Lung (tissue), 11 donors: ENCODE measurements at regions not wholly inside any gene's neighbourhood (a gene's known extent, or its start where the extent isn't known, plus 50 kb on each side); places are given as distances from the start of the nearest gene placed in this dataset.
"Not testable (repeated sequence)": the region's sequence is repeated elsewhere in the genome, so short reads cannot be mapped to it uniquely, and the experiment has no call there.

Experiments
- ATAC-seq: fragments of 200-7000 bp; cut with Tn5 transposase; one replicate; pipeline ENCODE4 v1.9.1; 2020; ENCODE audit warnings: moderate number of reproducible peaks; ENCODE audit not compliant: insufficient read depth, low FRiP score
- DNase-seq, 3 donors: peaks; one replicate each; pipeline ENCODE4 v3.0.0-alpha.2; 2013 to 2017
- H3K27ac ChIP-seq, 2 donors: one replicate each; pipeline ENCODE4 v1.5.1; 2013; ENCODE audit warnings: mild to moderate bottlenecking in 2 of 2, moderate library complexity in 2 of 2, control low read depth in 1 of 2, inconsistent platforms in 1 of 2, low read depth in 1 of 2, low read length in 1 of 2
- H3K27me3 ChIP-seq, 3 donors: one replicate each; pipeline ENCODE4 v1.5.1; 2013; ENCODE audit warnings: low read length in 2 of 3; ENCODE audit not compliant: control insufficient read depth in 3 of 3, insufficient read depth in 3 of 3
- H3K36me3 ChIP-seq, 4 donors: one replicate each; pipeline ENCODE4 v1.5.1; 2013; ENCODE audit warnings: low read length in 4 of 4, mild to moderate bottlenecking in 1 of 4, moderate library complexity in 1 of 4; ENCODE audit not compliant: control insufficient read depth in 4 of 4, insufficient read depth in 4 of 4
- H3K4me1 ChIP-seq, 5 donors: one replicate each; pipeline ENCODE4 v1.5.1; 2013; ENCODE audit warnings: low read length in 5 of 5, mild to moderate bottlenecking in 2 of 5, moderate library complexity in 1 of 5; ENCODE audit not compliant: control insufficient read depth in 5 of 5, insufficient read depth in 5 of 5
- H3K4me3 ChIP-seq: one replicate; pipeline ENCODE4 v1.5.1; 2013; ENCODE audit warnings: mild to moderate bottlenecking, control low read depth, moderate library complexity
- H3K9ac ChIP-seq, 2 donors: one replicate each; pipeline ENCODE4 v1.5.1; 2013; ENCODE audit warnings: low read length in 2 of 2, control low read depth in 1 of 2; ENCODE audit not compliant: insufficient read depth in 1 of 2
- H3K9me3 ChIP-seq, 4 donors: one replicate each; pipeline ENCODE4 v1.5.1; 2013; ENCODE audit warnings: low read length in 3 of 4, mild to moderate bottlenecking in 1 of 4, moderate library complexity in 1 of 4; ENCODE audit not compliant: control insufficient read depth in 4 of 4, insufficient read depth in 3 of 4
- WGBS, 2 donors: extraction: QIAGEN DNeasy Blood & Tissue Kit; methylation state at CpG; one replicate each; pipeline ENCODE4 v1.1.7; 2013; 5-methylcytosine and 5-hydroxymethylcytosine counted together
- TF ChIP-seq, protein P1 (sequence below): IDR thresholded peaks from 2 replicates; pipeline ENCODE4 v1.5.1; 2012; ENCODE audit warnings: mild to moderate bottlenecking; ENCODE audit errors: control extremely low read depth, extremely low read depth
- donor health status: control.
- donor health status: control.
- donor health status: Bipolar disorder and iron deficiency.
- donor health status: healthy.
- donor health status: DM: yes; HTN: yes; CAD: no.

DNA sequence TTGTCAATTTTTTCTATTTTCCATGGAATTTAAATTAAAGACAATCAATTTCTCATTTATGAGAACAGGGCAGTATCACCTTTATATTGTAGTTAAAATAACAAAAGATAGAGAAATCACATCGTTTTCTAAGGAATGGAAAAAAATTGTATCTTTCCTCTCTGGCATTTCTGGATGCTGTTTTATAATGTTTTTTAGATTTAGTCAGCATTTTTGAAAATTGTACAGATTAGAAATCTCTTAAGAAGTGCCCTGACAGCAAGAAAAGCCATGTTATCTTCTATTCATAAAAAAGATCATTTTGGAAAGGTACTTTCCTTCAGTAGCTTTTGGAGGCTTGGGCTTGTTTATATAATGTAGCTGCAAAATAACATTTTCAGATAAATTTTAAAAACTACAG is 116.9 kb downstream of the PLG start:
- WGBS, 2 donors, result 60 to 82% methylated on average over 1 of the region's 1 CpG
- Histone ChIP-seq H3K36me3 (no peaks in the 10 kb centered on the region), H3K27me3 (no peaks in the 10 kb centered on the region), H3K9ac (no peak overlapping the region), H3K4me3 (no peak overlapping the region), H3K9me3 (peaks cover 0 to 4% (median under 1%) of the 10 kb centered on the region in 4 donors), H3K4me1 (no peaks in the 10 kb centered on the region), H3K27ac (no peak overlapping the region)
- no peak for ATAC-seq
- DNase-seq, result no peak
- TF ChIP-seq, protein P1, sequence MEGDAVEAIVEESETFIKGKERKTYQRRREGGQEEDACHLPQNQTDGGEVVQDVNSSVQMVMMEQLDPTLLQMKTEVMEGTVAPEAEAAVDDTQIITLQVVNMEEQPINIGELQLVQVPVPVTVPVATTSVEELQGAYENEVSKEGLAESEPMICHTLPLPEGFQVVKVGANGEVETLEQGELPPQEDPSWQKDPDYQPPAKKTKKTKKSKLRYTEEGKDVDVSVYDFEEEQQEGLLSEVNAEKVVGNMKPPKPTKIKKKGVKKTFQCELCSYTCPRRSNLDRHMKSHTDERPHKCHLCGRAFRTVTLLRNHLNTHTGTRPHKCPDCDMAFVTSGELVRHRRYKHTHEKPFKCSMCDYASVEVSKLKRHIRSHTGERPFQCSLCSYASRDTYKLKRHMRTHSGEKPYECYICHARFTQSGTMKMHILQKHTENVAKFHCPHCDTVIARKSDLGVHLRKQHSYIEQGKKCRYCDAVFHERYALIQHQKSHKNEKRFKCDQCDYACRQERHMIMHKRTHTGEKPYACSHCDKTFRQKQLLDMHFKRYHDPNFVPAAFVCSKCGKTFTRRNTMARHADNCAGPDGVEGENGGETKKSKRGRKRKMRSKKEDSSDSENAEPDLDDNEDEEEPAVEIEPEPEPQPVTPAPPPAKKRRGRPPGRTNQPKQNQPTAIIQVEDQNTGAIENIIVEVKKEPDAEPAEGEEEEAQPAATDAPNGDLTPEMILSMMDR, result no peak

DNA sequence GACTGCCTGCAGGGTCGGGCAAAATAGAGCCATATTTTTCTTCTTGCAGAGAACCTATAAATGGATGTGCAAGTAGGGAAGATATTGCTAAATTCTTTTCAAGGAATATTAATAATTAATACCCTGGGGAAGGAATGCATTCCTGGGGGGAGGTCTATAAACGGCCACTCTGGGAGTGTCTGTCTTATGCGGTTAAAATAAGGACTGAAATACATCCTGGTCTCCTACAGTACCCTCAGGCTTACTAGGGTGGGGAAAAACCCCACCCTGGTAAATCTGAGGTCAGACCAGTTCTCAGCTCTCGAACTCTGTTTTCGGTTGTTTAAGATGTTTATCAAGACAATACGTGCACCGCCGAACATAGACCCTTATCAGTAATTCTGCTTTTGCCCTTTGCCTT is 118.6 kb downstream of the PLG start:
- not testable (repeated sequence) for H3K4me1 ChIP-seq, H3K4me3 ChIP-seq, H3K9ac ChIP-seq, DNase-seq, H3K27me3 ChIP-seq, H3K9me3 ChIP-seq, H3K27ac ChIP-seq, ATAC-seq, H3K36me3 ChIP-seq
- whole genome bisulfite sequencing, 2 donors, result 94 to 95% methylated on average over 8 of the region's 8 CpGs

DNA sequence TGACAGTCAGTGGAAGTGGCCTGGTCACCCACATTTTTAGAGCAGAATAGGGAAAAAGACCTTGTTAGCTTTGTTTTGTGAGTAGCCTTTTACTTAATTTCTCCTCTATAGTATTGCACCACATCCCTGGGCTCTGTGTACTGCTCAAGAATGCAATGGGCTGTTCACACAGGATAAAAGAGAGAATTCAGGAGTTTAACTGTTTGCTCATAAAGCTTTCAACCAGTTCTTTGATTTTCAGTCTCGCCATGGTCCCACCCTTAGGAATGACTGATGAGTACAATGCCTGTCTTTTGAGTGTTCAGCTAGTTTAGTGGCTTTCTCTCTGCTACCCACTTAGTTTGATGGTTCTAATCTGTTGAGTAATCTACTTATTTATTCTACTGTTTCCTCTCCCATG is 129.7 kb downstream of the PLG start:
- Histone ChIP-seq H3K27ac (no peak overlapping the region), H3K36me3 (no peaks in the 10 kb centered on the region), H3K9ac (no peak overlapping the region), H3K4me3 (no peak overlapping the region), H3K27me3 (no peaks in the 10 kb centered on the region), H3K4me1 (no peaks in the 10 kb centered on the region), H3K9me3 (no peaks in the 10 kb centered on the region)
- 32 to 37% methylated on average over 1 of the region's 1 CpG for WGBS, 2 donors
- TF ChIP-seq, protein P1, result no peak
- ATAC-seq (no peak), DNase-seq (peak in 2 of 3 donors; percentile 1 to 6)

DNA sequence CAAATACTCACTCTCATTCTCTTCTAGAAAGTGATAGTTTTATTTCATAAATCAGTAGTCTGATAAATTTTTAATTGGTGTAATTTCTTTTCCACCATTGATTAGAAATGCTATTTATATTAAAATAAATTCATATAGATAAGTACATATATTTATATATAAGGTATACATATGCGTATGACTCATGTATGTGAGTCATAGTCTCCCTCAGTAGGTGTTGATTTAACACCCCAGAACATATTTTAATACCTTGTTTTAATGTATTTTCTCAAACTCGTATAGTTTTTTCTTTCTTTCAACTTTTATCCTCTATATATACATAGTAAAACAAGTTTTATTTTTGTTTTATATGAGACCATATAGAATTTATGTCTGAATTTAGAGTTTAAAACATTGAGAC is 130.4 kb downstream of the PLG start:
- no peaks in the 10 kb centered on the region for H3K36me3 ChIP-seq
- H3K27ac ChIP-seq, result no peak overlapping the region
- no peaks in the 10 kb centered on the region for H3K4me1 ChIP-seq
- H3K4me3 ChIP-seq, result no peak overlapping the region
- no peak for ATAC-seq
- no peaks in the 10 kb centered on the region for H3K27me3 ChIP-seq
- TF ChIP-seq, protein P1, result no peak
- H3K9me3 ChIP-seq, result no peaks in the 10 kb centered on the region
- no peak overlapping the region for H3K9ac ChIP-seq
- no peak for DNase-seq
- WGBS, 2 donors, result 83 to 88% methylated on average over 2 of the region's 2 CpGs
